CD4-positive, alpha-beta T cell treated with Interleukin-15 for 1 hour (primary cell): ENCODE measurements at regions not wholly inside any gene's neighbourhood (a gene's known extent, or its start where the extent isn't known, plus 50 kb on each side); places are given as distances from the start of the nearest gene placed in this dataset.

ENCODE experiments used
- DNase-seq: peaks from one replicate; pipeline ENCODE4 v3.0.0-alpha.2; 2020

DNA sequence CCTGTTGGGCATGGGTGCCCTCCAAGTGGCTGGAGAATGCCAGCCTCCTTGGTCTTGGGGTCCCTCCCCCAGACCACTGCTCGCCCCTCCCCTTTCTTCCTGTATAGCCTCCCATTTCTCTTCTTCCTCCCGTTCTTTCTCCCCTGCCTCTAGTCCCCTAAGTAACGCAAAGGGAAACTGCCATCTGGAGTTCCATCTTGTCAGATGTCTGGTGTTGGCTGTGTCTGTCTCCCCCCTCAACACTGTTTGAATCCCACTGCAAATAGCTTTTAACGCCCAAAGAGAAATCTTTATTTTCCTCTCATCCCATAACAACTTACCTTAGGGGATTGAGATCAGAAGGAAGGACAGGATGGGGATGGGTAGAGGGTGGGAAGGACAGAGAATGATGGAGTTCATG is 55.3 kb upstream of the CSF3R start:
- no peak for DNase-seq

DNA sequence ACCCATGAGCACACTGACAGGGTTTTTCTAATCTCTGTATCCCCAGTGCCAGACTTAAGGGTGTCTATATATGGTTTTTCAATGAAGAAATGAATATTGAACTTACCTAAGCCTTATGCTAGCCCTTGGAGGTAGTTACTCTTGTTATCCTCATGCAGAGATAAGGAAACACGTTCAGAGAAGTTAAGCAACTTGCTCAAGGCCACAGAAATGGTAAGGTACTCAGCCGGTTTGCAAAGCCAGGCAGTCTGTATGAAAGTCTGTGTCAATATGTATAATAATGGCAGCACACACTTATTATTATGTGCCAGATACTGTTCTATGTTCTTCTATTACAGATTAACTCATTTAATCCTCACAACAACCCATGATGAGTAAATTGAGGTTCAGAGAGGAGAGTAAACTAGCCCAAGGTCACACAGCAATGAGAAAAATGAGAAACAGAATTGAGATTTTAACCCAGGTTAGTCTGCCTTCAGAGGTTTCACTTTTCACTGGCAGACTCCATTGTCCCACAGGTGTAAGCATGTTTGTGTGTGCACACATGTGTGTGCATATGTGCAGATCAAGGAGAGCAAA is 54.6 kb upstream of the CSF3R start:
- DNase-seq, result no peak

DNA sequence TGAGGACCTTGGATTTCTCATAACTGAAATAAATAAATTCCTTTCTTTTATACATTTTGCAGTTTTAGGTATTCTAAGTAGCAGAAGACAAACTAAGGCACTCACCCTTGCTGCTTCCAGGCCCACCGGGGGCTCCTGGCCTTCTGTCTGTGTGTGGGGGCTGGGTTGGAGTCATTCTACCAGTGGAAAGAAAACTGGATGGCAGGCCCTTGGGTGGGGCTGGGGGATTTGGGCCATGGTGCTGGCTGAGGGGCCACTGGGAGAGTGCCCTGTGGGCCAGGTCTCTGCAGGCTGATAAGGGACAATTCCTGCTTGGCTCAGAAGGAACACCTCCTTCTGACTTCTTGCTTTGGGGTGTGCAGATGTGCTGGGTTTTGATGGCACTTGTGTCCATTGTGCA is 54.0 kb upstream of the CSF3R start:
- no peak for DNase-seq

DNA sequence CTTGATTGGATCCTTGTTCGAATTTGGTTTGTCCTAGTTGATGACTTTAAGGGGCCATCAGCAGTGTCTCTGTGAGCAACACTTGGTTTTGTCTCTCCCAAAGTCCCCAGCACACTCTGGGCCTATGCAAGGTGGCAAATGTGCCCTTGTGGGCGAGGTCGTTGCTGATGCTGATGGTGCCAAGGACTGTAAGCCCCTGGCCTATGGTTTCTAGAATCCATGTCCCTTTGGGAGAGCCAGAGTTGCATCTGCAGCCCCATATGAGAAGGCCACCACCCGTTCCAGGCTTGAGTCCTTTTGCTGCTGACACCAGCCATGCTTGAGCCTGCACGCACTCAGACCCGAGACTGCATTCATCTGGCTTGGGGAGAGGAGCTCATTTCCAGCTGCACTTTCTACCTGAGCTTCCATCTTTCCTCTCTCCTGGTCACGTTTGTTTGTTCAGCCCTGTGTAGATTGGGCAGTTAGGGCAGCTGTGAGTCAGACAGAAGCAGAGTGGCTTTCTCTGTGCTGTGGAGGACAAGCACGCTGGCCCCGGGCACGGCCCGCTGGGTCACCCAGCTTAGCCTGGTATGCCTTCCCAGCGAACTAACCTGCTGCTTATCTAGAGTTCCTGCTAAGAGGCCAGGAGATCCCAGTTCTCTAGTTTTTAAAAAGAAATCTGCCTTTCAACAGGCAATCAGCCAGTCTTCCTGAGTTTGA is 52.1 kb upstream of the CSF3R start:
- DNase-seq, result no peak

DNA sequence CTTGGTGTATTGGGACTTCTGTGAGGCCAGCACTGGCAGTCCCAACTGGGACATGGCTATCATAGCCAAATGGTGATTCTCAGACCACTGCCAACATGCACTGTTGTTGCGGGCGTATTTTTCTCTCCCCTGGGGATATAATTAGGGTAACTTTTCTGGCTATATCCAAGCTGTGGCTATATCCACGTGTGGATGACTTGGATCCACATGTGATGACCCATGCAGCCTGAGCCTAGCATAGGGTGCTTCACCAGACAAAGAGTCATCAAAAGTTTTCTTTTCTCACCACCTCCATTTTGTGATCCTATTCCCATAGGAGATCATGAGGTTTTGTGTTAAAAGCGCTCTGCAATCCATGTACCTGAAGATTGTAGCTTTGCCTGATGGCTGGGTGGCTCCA is 51.2 kb upstream of the CSF3R start:
- DNase-seq, result no peak

DNA sequence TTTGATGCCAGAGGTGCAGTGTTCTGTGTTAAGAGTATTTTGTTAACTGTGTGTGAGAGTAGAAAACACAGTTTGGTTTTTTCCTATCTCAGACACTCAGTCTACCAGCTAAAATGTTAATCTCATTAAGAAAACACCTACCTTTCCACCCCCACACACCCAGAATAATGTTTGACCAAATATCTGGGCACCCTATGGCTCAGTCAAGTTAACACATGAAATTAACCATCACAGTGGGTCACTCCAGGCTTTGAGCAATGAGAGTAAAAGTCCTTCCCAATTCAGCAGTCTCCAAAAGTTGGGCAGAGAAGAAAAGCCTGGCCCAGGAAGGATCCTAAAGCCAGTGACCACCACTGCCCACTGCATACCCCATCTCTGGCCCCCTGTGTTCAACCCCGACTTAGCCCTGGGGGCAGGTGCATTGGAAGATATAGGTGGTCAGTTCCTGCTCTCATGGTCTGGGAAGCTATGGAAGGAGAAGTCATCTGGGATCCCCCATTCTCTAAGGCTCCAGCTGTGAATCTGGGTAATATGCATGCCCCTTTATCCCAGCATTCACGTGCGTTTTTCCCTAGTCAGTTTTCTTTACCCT is 50.2 kb upstream of the CSF3R start:
- DNase-seq, result no peak
